ENCODE measurements at regions not wholly inside any gene's neighbourhood (a gene's known extent, or its start where the extent isn't known, plus 50 kb on each side); places are given as distances from the start of the nearest gene placed in this dataset.

GRCh38 chrX:88425739-88426138, 321.3 kb upstream of the CPXCR1 start:
- no peak for DNase-seq

- no peak for DNase-seq
Measured at GRCh38 chrX:88437563-88437962, 309.5 kb upstream of the CPXCR1 start.

- DNase-seq: no peak
Measured at GRCh38 chrX:88438209-88438608, 308.8 kb upstream of the CPXCR1 start.

GRCh38 chrX:88439935-88440334, 307.1 kb upstream of the CPXCR1 start:
- no peak for DNase-seq

All from activated CD4-positive, CD25-positive, alpha-beta regulatory T cell treated with anti-CD3 and anti-CD28 coated beads, Interleukin-2, amount 50 U/mL, for 72 hours (primary cell).